DMS53 (cell line): ENCODE measurements at regions not wholly inside any gene's neighbourhood (a gene's known extent, or its start where the extent isn't known, plus 50 kb on each side); places are given as distances from the start of the nearest gene placed in this dataset.
A peak's percentile ranks its signal among the peaks of the same experiment; 100 is the strongest.
"Not testable (repeated sequence)": the region's sequence is repeated elsewhere in the genome, so short reads cannot be mapped to it uniquely, and the experiment has no call there.

Source experiments
- DNase-seq: peaks from one replicate; lab custom pipeline; 2025; lab: John Stamatoyannopoulos, UW

- no peak for DNase-seq
Measured at GRCh38 chrX:150052226-150052625, 113.9 kb upstream of the EOLA2 start.

GRCh38 chrX:150058728-150059127, 120.4 kb upstream of the EOLA2 start:
- no peak for DNase-seq

GRCh38 chrX:150060406-150060805, 122.1 kb upstream of the EOLA2 start:
- DNase-seq, result no peak

GRCh38 chrX:150062292-150063137, 124.2 kb upstream of the EOLA2 start:
- DNase-seq, result peak; percentile 80

- DNase-seq, result peak; percentile 56
Measured at GRCh38 chrX:150063138-150063518, 124.8 kb upstream of the EOLA2 start.

GRCh38 chrX:150063674-150064073, 125.4 kb upstream of the EOLA2 start:
- no peak for DNase-seq

GRCh38 chrX:150074175-150074574, 135.9 kb upstream of the EOLA2 start:
- no peak for DNase-seq

GRCh38 chrX:150080497-150080896, 142.2 kb upstream of the EOLA2 start:
- no peak for DNase-seq

GRCh38 chrX:150081076-150081475, 142.8 kb upstream of the EOLA2 start:
- no peak for DNase-seq

GRCh38 chrX:150084496-150085229, 146.4 kb upstream of the EOLA2 start:
- DNase-seq, result no peak

GRCh38 chrX:150085881-150086280, 147.6 kb upstream of the EOLA2 start:
- DNase-seq, result no peak

GRCh38 chrX:150086371-150086770, 148.1 kb upstream of the EOLA2 start:
- no peak for DNase-seq

GRCh38 chrX:150087612-150088011, 149.3 kb upstream of the EOLA2 start:
- DNase-seq, result no peak

GRCh38 chrX:150088042-150088441, 149.8 kb upstream of the EOLA2 start:
- DNase-seq, result no peak

GRCh38 chrX:150088766-150089518, 150.7 kb upstream of the EOLA2 start:
- DNase-seq, result peak; percentile 29

GRCh38 chrX:150091300-150091699, 153.0 kb upstream of the EOLA2 start:
- not testable (repeated sequence) for DNase-seq

- no peak for DNase-seq
Measured at GRCh38 chrX:150092549-150092948, 154.3 kb upstream of the EOLA2 start.

- DNase-seq, result no peak
Measured at GRCh38 chrX:150094375-150094774, 156.1 kb upstream of the EOLA2 start.

- DNase-seq, result no peak
Measured at GRCh38 chrX:150094996-150095395, 156.7 kb upstream of the EOLA2 start.

GRCh38 chrX:150099316-150099715, 161.0 kb upstream of the EOLA2 start:
- DNase-seq, result no peak

GRCh38 chrX:150100261-150100660, 162.0 kb upstream of the EOLA2 start:
- DNase-seq, result no peak

GRCh38 chrX:150118476-150118875, 180.2 kb upstream of the EOLA2 start:
- no peak for DNase-seq

- DNase-seq, result peak; percentile 40
Measured at GRCh38 chrX:150119323-150119722, 181.0 kb upstream of the EOLA2 start.
